Caco-2 (cell line): ENCODE measurements at regions not wholly inside any gene's neighbourhood (a gene's known extent, or its start where the extent isn't known, plus 50 kb on each side); places are given as distances from the start of the nearest gene placed in this dataset.

Source experiments
- BruUV-seq: library from RNA; stranded (reverse); fragments of 400-500 nt; replicated peaks from 2 replicates; lab custom pipeline; 2021; lab: Mats Ljungman, UMichigan
- CTCF ChIA-PET: fragments of 300-600 bp; sonication (Branson Sonifier 250); formaldehyde crosslinking; loops from one replicate; lab custom pipeline; 2022; ENCODE audit warnings: antibody characterized with exemption; lab: Charles Lee
- POLR2A ChIA-PET: fragments of 300-600 bp; sonication (Branson Sonifier 250); formaldehyde crosslinking; loops from one replicate; lab custom pipeline; 2022; ENCODE audit warnings: antibody characterized with exemption; lab: Charles Lee
- DNase-seq, 2 experiments: peaks; one replicate each; pipeline versions ENCODE4 v3.0.0 to v3.0.0-alpha.2; 2020 to 2022
- H3K27me3 ChIP-seq: replicated peaks from 2 replicates; pipeline ENCODE4 v1.6.0; 2011; ENCODE audit warnings: low read length; ENCODE audit not compliant: control insufficient read depth, insufficient read depth
- H3K36me3 ChIP-seq: 2 replicates; pipeline ENCODE4 v1.5.1; 2011; ENCODE audit warnings: low read length; ENCODE audit not compliant: control insufficient read depth, insufficient read depth
- H3K4me1 ChIP-seq: fragments of 250-450 bp; sonication (Bioruptor Pico); 2 replicates; pipeline ENCODE4 v1.5.1; 2020; ENCODE audit warnings: mild to moderate bottlenecking
- H3K4me3 ChIP-seq: 2 replicates; pipeline ENCODE4 v1.5.1; 2011; ENCODE audit warnings: low read depth, mild to moderate bottlenecking, control low read depth, low read length
- H3K9me3 ChIP-seq: fragments of 250-450 bp; sonication (Bioruptor Pico); 2 replicates; pipeline ENCODE4 v1.5.1; 2020; ENCODE audit warnings: mild to moderate bottlenecking, moderate library complexity
- H3K27ac Mint-ChIP-seq: one replicate; pipeline ENCODE4 v1.8.0; 2022; ENCODE audit warnings: mixed read lengths; ENCODE audit not compliant: unreplicated experiment
- H3K27me3 Mint-ChIP-seq: one replicate; pipeline ENCODE4 v1.8.0; 2022; ENCODE audit warnings: mixed read lengths; ENCODE audit not compliant: insufficient read depth, unreplicated experiment
- H3K36me3 Mint-ChIP-seq: one replicate; pipeline ENCODE4 v1.8.0; 2022; ENCODE audit warnings: mild to moderate bottlenecking, mixed read lengths; ENCODE audit not compliant: insufficient read depth, unreplicated experiment
- H3K4me1 Mint-ChIP-seq: one replicate; pipeline ENCODE4 v1.8.0; 2022; ENCODE audit warnings: low read depth, mixed read lengths; ENCODE audit not compliant: unreplicated experiment
- H3K4me3 Mint-ChIP-seq: one replicate; pipeline ENCODE4 v1.8.0; 2022; ENCODE audit warnings: mild to moderate bottlenecking, moderate library complexity, mixed read lengths; ENCODE audit not compliant: unreplicated experiment
- H3K9me3 Mint-ChIP-seq: one replicate; pipeline ENCODE4 v1.8.0; 2022; ENCODE audit warnings: mixed read lengths; ENCODE audit not compliant: unreplicated experiment
- CTCF ChIP-seq, 2 experiments: fragments of 200-600 bp in 1 of 2; IDR thresholded peaks; 1 replicate in 1 of 2; 2 replicates in 1 of 2; pipeline versions ENCODE4 v1.5.1 to v1.8.0; 2011 to 2022; ENCODE audit warnings: antibody characterized with exemption in 1 of 2, control low read depth in 1 of 2, inconsistent platforms in 1 of 2, low read depth in 1 of 2, low read length in 1 of 2, mild to moderate bottlenecking in 1 of 2, moderate library complexity in 1 of 2; ENCODE audit not compliant: insufficient read depth in 1 of 2, severe bottlenecking in 1 of 2, unreplicated experiment in 1 of 2
- intact Hi-C: fragments of 100-400 bp; cut with micrococcal nuclease; formaldehyde crosslinking; loops from one replicate; pipeline ENCODE4 v1.10.0; 2022; ENCODE audit not compliant: unreplicated experiment

- CTCF ChIA-PET, result no interaction called here
- DNase-seq, result no peak
Measured at GRCh38 chrX:968148-968965, 244.1 kb downstream of the CRLF2 start.

GRCh38 chrX:966396-967070 is 245.9 kb downstream of the CRLF2 start:
- ChIA-PET CTCF (no interaction called here), POLR2A (no interaction called here)
- H3K4me3 Mint-ChIP-seq, result no peak overlapping the region
- TF ChIP-seq CTCF (IDR thresholded peaks at IDR 0.05; ENCODE audit: insufficient read depth in 1 of 2, low read depth in 1 of 2, low read length in 1 of 2, severe bottlenecking in 1 of 2, unreplicated experiment in 1 of 2), result no peak
- BruUV-seq, result no TSS peak
- H3K4me1 ChIP-seq, result no peaks in the 10 kb centered on the region
- peaks cover 3% of the 10 kb centered on the region for H3K27me3 Mint-ChIP-seq
- no peak overlapping the region for H3K4me3 ChIP-seq
- H3K36me3 ChIP-seq, result no peaks in the 10 kb centered on the region
- DNase-seq, result no peak
- H3K4me1 Mint-ChIP-seq, result no peaks in the 10 kb centered on the region
- no peaks in the 10 kb centered on the region for H3K36me3 Mint-ChIP-seq
- intact Hi-C loops, result no loop called here
- H3K9me3 ChIP-seq, result no peaks in the 10 kb centered on the region
- no peaks in the 10 kb centered on the region for H3K9me3 Mint-ChIP-seq
- H3K27me3 ChIP-seq, result no peaks in the 10 kb centered on the region
- H3K27ac Mint-ChIP-seq, result no peak overlapping the region

More at GRCh38 chrX:968148-968965, 244.1 kb downstream of the CRLF2 start:
- H3K27ac Mint-ChIP-seq, result no peak overlapping the region
- intact Hi-C loops, result no loop called here
- no peak overlapping the region for H3K4me3 ChIP-seq
- H3K4me1 ChIP-seq, result no peaks in the 10 kb centered on the region
- no peaks in the 10 kb centered on the region for H3K9me3 ChIP-seq
- POLR2A ChIA-PET, result no interaction called here
- no peaks in the 10 kb centered on the region for H3K36me3 ChIP-seq
- no TSS peak for BruUV-seq
- no peak overlapping the region for H3K4me3 Mint-ChIP-seq
- no peaks in the 10 kb centered on the region for H3K36me3 Mint-ChIP-seq
- H3K9me3 Mint-ChIP-seq, result no peaks in the 10 kb centered on the region
- H3K4me1 Mint-ChIP-seq, result no peaks in the 10 kb centered on the region
- TF ChIP-seq CTCF (IDR thresholded peaks at IDR 0.05; ENCODE audit: insufficient read depth in 1 of 2, low read depth in 1 of 2, low read length in 1 of 2, severe bottlenecking in 1 of 2, unreplicated experiment in 1 of 2), result no peak
- H3K27me3 ChIP-seq, result no peaks in the 10 kb centered on the region
- H3K27me3 Mint-ChIP-seq, result peaks cover 3% of the 10 kb centered on the region

- TF ChIP-seq CTCF (IDR thresholded peaks at IDR 0.05; ENCODE audit: insufficient read depth in 1 of 2, low read depth in 1 of 2, low read length in 1 of 2, severe bottlenecking in 1 of 2, unreplicated experiment in 1 of 2), result no peak
- H3K27me3 Mint-ChIP-seq, result peaks cover 3% of the 10 kb centered on the region
- H3K27ac Mint-ChIP-seq, result no peak overlapping the region
- H3K27me3 ChIP-seq, result no peaks in the 10 kb centered on the region
- H3K4me1 ChIP-seq, result no peaks in the 10 kb centered on the region
- CTCF ChIA-PET, result no interaction called here
- intact Hi-C loops, result no loop called here
- H3K36me3 ChIP-seq, result no peaks in the 10 kb centered on the region
- no peaks in the 10 kb centered on the region for H3K9me3 Mint-ChIP-seq
- H3K9me3 ChIP-seq, result no peaks in the 10 kb centered on the region
- BruUV-seq, result no TSS peak
- no peaks in the 10 kb centered on the region for H3K36me3 Mint-ChIP-seq
- H3K4me1 Mint-ChIP-seq, result no peaks in the 10 kb centered on the region
- peak overlapping the region; percentile 5 for H3K4me3 Mint-ChIP-seq
- no peak overlapping the region for H3K4me3 ChIP-seq
- POLR2A ChIA-PET, result no interaction called here
- no peak for DNase-seq
Measured at GRCh38 chrX:964831-965416, 247.5 kb downstream of the CRLF2 start.
